IMR-90 (cell line): ENCODE measurements at regions not wholly inside any gene's neighbourhood (a gene's known extent, or its start where the extent isn't known, plus 50 kb on each side); places are given as distances from the start of the nearest gene placed in this dataset.

Experiments used
- CEBPB ChIP-seq: IDR thresholded peaks from 2 replicates; pipeline ENCODE4 v1.6.1; 2012; ENCODE audit warnings: low read depth, low read length, improper control_type of control experiment
- POLR2A ChIP-seq: IDR thresholded peaks from 2 replicates; pipeline ENCODE4 v1.6.1; 2012; ENCODE audit warnings: mild to moderate bottlenecking, low read depth, low read length
- RAD21 ChIP-seq: IDR thresholded peaks from 2 replicates; pipeline ENCODE4 v1.6.1; 2012; ENCODE audit warnings: low read length, improper control_type of control experiment
- SMC3 ChIP-seq: fragments of 150-350 bp; IDR thresholded peaks from 2 replicates; pipeline ENCODE4 v1.6.1; 2016; ENCODE audit warnings: low read depth, mild to moderate bottlenecking, antibody characterized with exemption, low read length, moderate library complexity

- TF ChIP-seq RAD21 (no peak), POLR2A (no peak), CEBPB (no peak), SMC3 (no peak)
These were observed 87.4 kb downstream of the CBLL2 start for GRCh38 chrX:22360129-22360528.
